A673 (cell line): ENCODE measurements at regions not wholly inside any gene's neighbourhood (a gene's known extent, or its start where the extent isn't known, plus 50 kb on each side); places are given as distances from the start of the nearest gene placed in this dataset.

ENCODE experiments used
- CTCF ChIP-seq: fragments of 300-800, 200-600 bp; sonication (generic); conservative IDR thresholded peaks from 2 replicates; pipeline ENCODE4 v1.5.1; 2017; ENCODE audit warnings: low read depth, mild to moderate bottlenecking, antibody characterized with exemption, low read length, moderate library complexity, mixed read lengths
- EZH2 ChIP-seq: fragments of 200-600 bp; sonication (generic); IDR thresholded peaks from 2 replicates; pipeline ENCODE4 v1.6.1; 2017; ENCODE audit warnings: borderline replicate concordance, low read depth, mild to moderate bottlenecking, mixed read lengths, antibody characterized with exemption, low read length; ENCODE audit not compliant: poor library complexity, severe bottlenecking

- TF ChIP-seq CTCF (no peak), EZH2 (no peak)
These were observed 493.3 kb downstream of the BRD1 start for GRCh38 chr22:49334449-49334789.
